ENCODE measurements at regions not wholly inside any gene's neighbourhood (a gene's known extent, or its start where the extent isn't known, plus 50 kb on each side); places are given as distances from the start of the nearest gene placed in this dataset.

DNA sequence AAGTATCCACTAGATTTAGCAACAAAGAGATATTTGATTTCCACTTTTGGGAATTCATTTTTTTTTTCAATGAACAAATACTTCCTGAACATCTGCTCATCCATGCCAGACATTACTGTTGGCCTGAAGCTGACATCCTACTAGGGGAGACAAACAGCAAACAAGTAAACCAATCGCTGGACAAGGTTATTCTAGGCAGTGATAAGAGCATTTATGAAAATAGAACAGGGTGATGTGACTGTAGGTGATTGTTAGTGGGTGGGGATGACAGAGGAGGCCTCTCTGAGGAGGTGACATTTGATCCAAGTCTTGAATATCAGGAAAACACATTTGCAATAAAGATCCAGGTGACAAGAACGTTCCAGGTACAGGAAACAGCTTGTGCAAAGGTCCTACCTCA, 89.1 kb upstream of the FAM180A start:
- TF ChIP-seq, protein P1, sequence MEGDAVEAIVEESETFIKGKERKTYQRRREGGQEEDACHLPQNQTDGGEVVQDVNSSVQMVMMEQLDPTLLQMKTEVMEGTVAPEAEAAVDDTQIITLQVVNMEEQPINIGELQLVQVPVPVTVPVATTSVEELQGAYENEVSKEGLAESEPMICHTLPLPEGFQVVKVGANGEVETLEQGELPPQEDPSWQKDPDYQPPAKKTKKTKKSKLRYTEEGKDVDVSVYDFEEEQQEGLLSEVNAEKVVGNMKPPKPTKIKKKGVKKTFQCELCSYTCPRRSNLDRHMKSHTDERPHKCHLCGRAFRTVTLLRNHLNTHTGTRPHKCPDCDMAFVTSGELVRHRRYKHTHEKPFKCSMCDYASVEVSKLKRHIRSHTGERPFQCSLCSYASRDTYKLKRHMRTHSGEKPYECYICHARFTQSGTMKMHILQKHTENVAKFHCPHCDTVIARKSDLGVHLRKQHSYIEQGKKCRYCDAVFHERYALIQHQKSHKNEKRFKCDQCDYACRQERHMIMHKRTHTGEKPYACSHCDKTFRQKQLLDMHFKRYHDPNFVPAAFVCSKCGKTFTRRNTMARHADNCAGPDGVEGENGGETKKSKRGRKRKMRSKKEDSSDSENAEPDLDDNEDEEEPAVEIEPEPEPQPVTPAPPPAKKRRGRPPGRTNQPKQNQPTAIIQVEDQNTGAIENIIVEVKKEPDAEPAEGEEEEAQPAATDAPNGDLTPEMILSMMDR (IDR thresholded peaks at IDR 0.05), result no peak
- TF ChIP-seq POLR2A (IDR thresholded peaks at IDR 0.05) (no peak), POLR2AphosphoS5 (IDR thresholded peaks at IDR 0.05) (no peak)

Measured in breast epithelium (tissue), 3 donors.